Neural progenitor cell (in vitro differentiated cells): ENCODE measurements at regions not wholly inside any gene's neighbourhood (a gene's known extent, or its start where the extent isn't known, plus 50 kb on each side); places are given as distances from the start of the nearest gene placed in this dataset.

Experiments
- EZH2phosphoT487 ChIP-seq: fragments of 200-600 bp; sonication (generic); IDR thresholded peaks from 2 replicates; pipeline ENCODE4 v1.6.1; 2017; ENCODE audit warnings: antibody characterized with exemption
- TF ChIP-seq, protein P1 (sequence below): fragments of 200-600 bp; sonication (generic); IDR thresholded peaks from 2 replicates; pipeline ENCODE4 v1.5.1; 2017; ENCODE audit warnings: antibody characterized with exemption, mild to moderate bottlenecking

DNA sequence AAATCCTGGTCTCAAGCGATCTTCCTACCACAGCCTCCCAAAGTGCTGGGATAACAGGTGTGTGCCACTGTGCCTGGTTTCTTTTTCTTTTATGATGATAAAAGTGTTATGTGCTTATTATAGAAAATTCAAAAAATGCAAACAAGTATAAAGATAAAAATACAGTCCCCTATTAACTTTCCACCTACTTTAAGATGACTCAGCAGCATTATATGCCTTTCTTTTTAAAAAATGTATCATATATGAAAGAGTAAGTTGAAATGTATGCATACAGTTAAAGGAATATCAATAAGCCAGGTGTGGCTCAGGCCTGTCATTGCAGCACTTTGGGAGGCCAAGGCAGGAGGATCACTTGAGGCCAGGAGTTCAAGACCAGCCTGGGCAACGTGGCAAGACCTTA is 216.9 kb upstream of the GALNT17 start:
- TF ChIP-seq, protein P1, sequence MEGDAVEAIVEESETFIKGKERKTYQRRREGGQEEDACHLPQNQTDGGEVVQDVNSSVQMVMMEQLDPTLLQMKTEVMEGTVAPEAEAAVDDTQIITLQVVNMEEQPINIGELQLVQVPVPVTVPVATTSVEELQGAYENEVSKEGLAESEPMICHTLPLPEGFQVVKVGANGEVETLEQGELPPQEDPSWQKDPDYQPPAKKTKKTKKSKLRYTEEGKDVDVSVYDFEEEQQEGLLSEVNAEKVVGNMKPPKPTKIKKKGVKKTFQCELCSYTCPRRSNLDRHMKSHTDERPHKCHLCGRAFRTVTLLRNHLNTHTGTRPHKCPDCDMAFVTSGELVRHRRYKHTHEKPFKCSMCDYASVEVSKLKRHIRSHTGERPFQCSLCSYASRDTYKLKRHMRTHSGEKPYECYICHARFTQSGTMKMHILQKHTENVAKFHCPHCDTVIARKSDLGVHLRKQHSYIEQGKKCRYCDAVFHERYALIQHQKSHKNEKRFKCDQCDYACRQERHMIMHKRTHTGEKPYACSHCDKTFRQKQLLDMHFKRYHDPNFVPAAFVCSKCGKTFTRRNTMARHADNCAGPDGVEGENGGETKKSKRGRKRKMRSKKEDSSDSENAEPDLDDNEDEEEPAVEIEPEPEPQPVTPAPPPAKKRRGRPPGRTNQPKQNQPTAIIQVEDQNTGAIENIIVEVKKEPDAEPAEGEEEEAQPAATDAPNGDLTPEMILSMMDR: no peak
- TF ChIP-seq EZH2phosphoT487: no peak
